ENCODE measurements at regions not wholly inside any gene's neighbourhood (a gene's known extent, or its start where the extent isn't known, plus 50 kb on each side); places are given as distances from the start of the nearest gene placed in this dataset.

DNA sequence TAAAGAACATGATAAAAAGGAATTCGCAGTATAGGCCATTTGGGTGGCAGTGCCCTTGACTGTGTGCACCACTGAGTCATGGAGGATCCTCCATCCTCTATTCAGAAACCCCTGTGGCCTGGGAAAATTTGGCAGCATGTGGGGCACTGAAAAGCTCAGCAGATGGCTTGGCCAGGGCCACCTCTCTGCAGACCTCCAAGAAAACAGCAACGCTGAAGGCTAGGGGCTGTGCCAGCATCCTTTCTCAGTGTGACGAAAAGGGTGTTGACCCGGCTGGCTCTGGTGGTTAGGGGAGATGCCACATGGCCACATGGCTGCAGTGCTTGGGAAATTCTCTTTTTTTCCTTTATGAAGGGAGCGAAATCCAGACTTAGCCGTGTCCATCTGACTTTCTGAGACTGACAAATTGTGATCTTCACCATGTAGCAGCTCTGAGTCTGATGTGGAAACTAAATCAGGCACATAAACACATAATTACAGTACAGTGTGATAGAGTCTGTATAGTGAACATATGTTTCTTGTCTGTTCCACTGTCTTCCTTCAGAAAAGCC is 178.0 kb downstream of the KCTD12 start:
- H3K4me1 ChIP-seq (ENCODE audit: control insufficient read depth, extremely low read depth, insufficient read depth, low read length), result peaks cover 16% of the 10 kb centered on the region
- H3K27ac ChIP-seq (ENCODE audit: insufficient read depth, low read length), result no peak overlapping the region
- no peaks in the 10 kb centered on the region for H3K27me3 ChIP-seq (ENCODE audit: control insufficient read depth, insufficient read depth, low read length)
- H2AFZ ChIP-seq (ENCODE audit: low read length), result peak overlapping the region; percentile 18
- no peaks in the 10 kb centered on the region for H3K9me3 ChIP-seq (ENCODE audit: control insufficient read depth, insufficient read depth, low read depth, low read length)
- H3K9ac ChIP-seq (ENCODE audit: insufficient read depth, low read length), result no peak overlapping the region
- H3K36me3 ChIP-seq (ENCODE audit: control insufficient read depth, insufficient read depth, low read length), result no peaks in the 10 kb centered on the region
- peak in 1 of 2 donors; percentile 31 for DNase-seq (ENCODE audit: low read depth in 2 of 2)
- H3K4me3 ChIP-seq (replicated peaks in 1 of 4; ENCODE audit: control extremely low read depth in 1 of 4, insufficient read depth in 1 of 4, low read depth in 3 of 4, low read length in 4 of 4), result no peak overlapping the region
- H3K79me2 ChIP-seq (ENCODE audit: control insufficient read depth, insufficient read depth, low read length), result no peaks in the 10 kb centered on the region
- TF ChIP-seq, protein P1, sequence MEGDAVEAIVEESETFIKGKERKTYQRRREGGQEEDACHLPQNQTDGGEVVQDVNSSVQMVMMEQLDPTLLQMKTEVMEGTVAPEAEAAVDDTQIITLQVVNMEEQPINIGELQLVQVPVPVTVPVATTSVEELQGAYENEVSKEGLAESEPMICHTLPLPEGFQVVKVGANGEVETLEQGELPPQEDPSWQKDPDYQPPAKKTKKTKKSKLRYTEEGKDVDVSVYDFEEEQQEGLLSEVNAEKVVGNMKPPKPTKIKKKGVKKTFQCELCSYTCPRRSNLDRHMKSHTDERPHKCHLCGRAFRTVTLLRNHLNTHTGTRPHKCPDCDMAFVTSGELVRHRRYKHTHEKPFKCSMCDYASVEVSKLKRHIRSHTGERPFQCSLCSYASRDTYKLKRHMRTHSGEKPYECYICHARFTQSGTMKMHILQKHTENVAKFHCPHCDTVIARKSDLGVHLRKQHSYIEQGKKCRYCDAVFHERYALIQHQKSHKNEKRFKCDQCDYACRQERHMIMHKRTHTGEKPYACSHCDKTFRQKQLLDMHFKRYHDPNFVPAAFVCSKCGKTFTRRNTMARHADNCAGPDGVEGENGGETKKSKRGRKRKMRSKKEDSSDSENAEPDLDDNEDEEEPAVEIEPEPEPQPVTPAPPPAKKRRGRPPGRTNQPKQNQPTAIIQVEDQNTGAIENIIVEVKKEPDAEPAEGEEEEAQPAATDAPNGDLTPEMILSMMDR (conservative IDR thresholded peaks at IDR 0.05 in 1 of 2, IDR thresholded peaks at IDR 0.05 in 1 of 2; ENCODE audit: low read depth in 1 of 2, low read length in 2 of 2), result no peak
- no peak for TF ChIP-seq EZH2 (IDR thresholded peaks at IDR 0.05; ENCODE audit: low read length, missing control alignments)
- H3K4me2 ChIP-seq (ENCODE audit: extremely low read depth, insufficient read depth, low read length), result no peak overlapping the region
- no peaks in the 10 kb centered on the region for H4K20me1 ChIP-seq (ENCODE audit: control insufficient read depth, extremely low read depth, insufficient read depth, low read length)

DNA sequence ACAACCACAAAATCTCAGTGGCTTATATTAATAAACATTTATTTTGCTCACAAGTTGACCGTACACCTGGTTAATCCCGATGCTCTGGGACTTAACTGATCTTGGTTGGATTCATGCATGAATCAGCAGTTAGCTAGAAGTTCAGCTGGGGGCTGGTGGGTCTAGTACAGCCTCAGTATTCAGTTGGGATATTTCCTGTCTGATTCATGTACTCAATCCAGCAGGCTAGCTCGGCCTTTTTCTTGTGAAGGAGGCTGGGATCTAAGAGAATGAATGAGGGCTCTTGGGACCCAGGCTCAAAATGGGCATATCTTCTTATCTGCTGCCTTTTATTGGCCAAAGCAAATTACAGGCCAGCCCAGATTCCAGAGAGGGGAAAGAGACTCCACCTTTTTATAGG is 178.8 kb downstream of the KCTD12 start:
- Histone ChIP-seq H3K27me3 (ENCODE audit: control insufficient read depth, insufficient read depth, low read length) (no peaks in the 10 kb centered on the region), H3K36me3 (ENCODE audit: control insufficient read depth, insufficient read depth, low read length) (no peaks in the 10 kb centered on the region), H3K4me1 (ENCODE audit: control insufficient read depth, extremely low read depth, insufficient read depth, low read length) (peaks cover 16% of the 10 kb centered on the region), H4K20me1 (ENCODE audit: control insufficient read depth, extremely low read depth, insufficient read depth, low read length) (no peaks in the 10 kb centered on the region), H3K4me2 (ENCODE audit: extremely low read depth, insufficient read depth, low read length) (no peak overlapping the region), H3K27ac (ENCODE audit: insufficient read depth, low read length) (no peak overlapping the region), H3K79me2 (ENCODE audit: control insufficient read depth, insufficient read depth, low read length) (no peaks in the 10 kb centered on the region), H2AFZ (ENCODE audit: low read length) (no peak overlapping the region), H3K9me3 (ENCODE audit: control insufficient read depth, insufficient read depth, low read depth, low read length) (no peaks in the 10 kb centered on the region), H3K4me3 (replicated peaks in 1 of 4; ENCODE audit: control extremely low read depth in 1 of 4, insufficient read depth in 1 of 4, low read depth in 3 of 4, low read length in 4 of 4) (no peak overlapping the region), H3K9ac (ENCODE audit: insufficient read depth, low read length) (no peak overlapping the region)
- TF ChIP-seq EZH2 (IDR thresholded peaks at IDR 0.05; ENCODE audit: low read length, missing control alignments), result no peak
- TF ChIP-seq, protein P1 (conservative IDR thresholded peaks at IDR 0.05 in 1 of 2, IDR thresholded peaks at IDR 0.05 in 1 of 2; ENCODE audit: low read depth in 1 of 2, low read length in 2 of 2), result no peak
- DNase-seq (ENCODE audit: low read depth in 2 of 2), result peak in 1 of 2 donors; percentile 66

DNA sequence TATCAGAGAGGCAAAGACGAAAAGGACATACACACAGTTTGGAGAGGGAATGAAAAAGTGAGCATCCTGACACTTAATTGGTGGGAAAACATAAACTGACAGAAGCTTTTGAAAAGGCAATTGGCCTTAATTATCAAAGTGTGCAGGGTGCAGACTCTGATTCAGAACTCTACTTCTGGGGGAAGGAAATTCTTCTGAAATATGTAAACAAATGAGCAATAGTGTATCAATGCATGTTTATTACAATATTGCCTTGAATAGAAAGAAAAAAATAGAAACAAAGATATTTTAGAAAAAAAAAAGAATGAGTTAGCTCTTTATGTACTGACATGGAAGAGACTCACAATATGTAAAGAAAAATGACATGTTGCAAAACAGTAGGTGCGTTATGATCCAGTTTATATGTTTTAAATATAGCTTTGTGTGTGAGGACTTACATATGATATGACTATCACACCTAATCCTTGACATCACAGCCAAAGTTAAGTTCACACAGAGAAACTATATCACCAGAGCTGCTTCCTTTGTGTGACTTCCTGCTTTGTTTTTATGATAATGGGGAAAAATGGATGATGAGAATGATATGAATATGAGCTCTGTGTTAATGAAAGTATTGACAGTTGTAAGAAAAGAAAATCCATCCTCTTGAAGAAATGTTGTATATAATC is 182.4 kb downstream of the KCTD12 start:
- Histone ChIP-seq H3K79me2 (ENCODE audit: control insufficient read depth, insufficient read depth, low read length) (no peaks in the 10 kb centered on the region), H4K20me1 (ENCODE audit: control insufficient read depth, extremely low read depth, insufficient read depth, low read length) (no peaks in the 10 kb centered on the region), H3K27ac (ENCODE audit: insufficient read depth, low read length) (no peak overlapping the region), H3K9ac (ENCODE audit: insufficient read depth, low read length) (no peak overlapping the region), H3K9me3 (ENCODE audit: control insufficient read depth, insufficient read depth, low read depth, low read length) (no peaks in the 10 kb centered on the region), H2AFZ (ENCODE audit: low read length) (no peak overlapping the region), H3K4me1 (ENCODE audit: control insufficient read depth, extremely low read depth, insufficient read depth, low read length) (peaks cover 8% of the 10 kb centered on the region), H3K27me3 (ENCODE audit: control insufficient read depth, insufficient read depth, low read length) (no peaks in the 10 kb centered on the region), H3K4me3 (replicated peaks in 1 of 4; ENCODE audit: control extremely low read depth in 1 of 4, insufficient read depth in 1 of 4, low read depth in 3 of 4, low read length in 4 of 4) (no peak overlapping the region), H3K4me2 (ENCODE audit: extremely low read depth, insufficient read depth, low read length) (no peak overlapping the region), H3K36me3 (ENCODE audit: control insufficient read depth, insufficient read depth, low read length) (no peaks in the 10 kb centered on the region)
- no peak for DNase-seq (ENCODE audit: low read depth in 2 of 2)
- no peak for TF ChIP-seq EZH2 (IDR thresholded peaks at IDR 0.05; ENCODE audit: low read length, missing control alignments)
- TF ChIP-seq, protein P1 (conservative IDR thresholded peaks at IDR 0.05 in 1 of 2, IDR thresholded peaks at IDR 0.05 in 1 of 2; ENCODE audit: low read depth in 1 of 2, low read length in 2 of 2), result no peak

All from fibroblast of lung (primary cell).